Osteoblast (primary cell): ENCODE measurements at regions not wholly inside any gene's neighbourhood (a gene's known extent, or its start where the extent isn't known, plus 50 kb on each side); places are given as distances from the start of the nearest gene placed in this dataset.
A peak's percentile ranks its signal among the peaks of the same experiment; 100 is the strongest.

Experiments
- DNase-seq: peaks from one replicate; pipeline ENCODE4 v3.0.0; 2011; ENCODE audit warnings: low spot score, mixed read lengths; ENCODE audit not compliant: insufficient read length; ENCODE audit errors: missing footprints
- H2AFZ ChIP-seq: 2 replicates; pipeline ENCODE4 v1.6.0; 2011; ENCODE audit warnings: mild to moderate bottlenecking, low read length
- H3K27ac ChIP-seq: 2 replicates; pipeline ENCODE4 v1.5.1; 2011; ENCODE audit warnings: mild to moderate bottlenecking, low read depth, low read length, moderate library complexity
- H3K27me3 ChIP-seq: 2 replicates; pipeline ENCODE4 v1.6.0; 2012; ENCODE audit warnings: mild to moderate bottlenecking, control low read depth, inconsistent platforms, low read length, moderate library complexity; ENCODE audit not compliant: insufficient read depth
- H3K36me3 ChIP-seq: 2 replicates; pipeline ENCODE4 v1.5.1; 2011; ENCODE audit warnings: mild to moderate bottlenecking, low read length, control low read depth, moderate library complexity; ENCODE audit not compliant: insufficient read depth
- H3K4me1 ChIP-seq: 2 replicates; pipeline ENCODE4 v1.5.1; 2011; ENCODE audit warnings: mild to moderate bottlenecking, low read length, control low read depth, moderate library complexity; ENCODE audit not compliant: insufficient read depth
- H3K4me2 ChIP-seq: 2 replicates; pipeline ENCODE4 v1.6.0; 2011; ENCODE audit warnings: mild to moderate bottlenecking, low read length; ENCODE audit not compliant: insufficient read depth
- H3K4me3 ChIP-seq: fragments of 200-600 bp; sonication (generic); 3 replicates; pipeline ENCODE4 v1.5.1; 2012; ENCODE audit warnings: mild to moderate bottlenecking, low read length, inconsistent platforms; ENCODE audit not compliant: insufficient read depth
- H3K79me2 ChIP-seq: 2 replicates; pipeline ENCODE4 v1.6.0; 2012; ENCODE audit warnings: mild to moderate bottlenecking, low read length, control low read depth, inconsistent platforms; ENCODE audit not compliant: insufficient read depth
- H3K9me3 ChIP-seq: 2 replicates; pipeline ENCODE4 v1.5.1; 2011; ENCODE audit warnings: low read depth, low read length, control low read depth
- H4K20me1 ChIP-seq: 2 replicates; pipeline ENCODE4 v1.6.0; 2012; ENCODE audit warnings: mild to moderate bottlenecking, low read length, control low read depth; ENCODE audit not compliant: insufficient read depth
- CTCF ChIP-seq: IDR thresholded peaks from 2 replicates; pipeline ENCODE4 v1.5.1; 2011; ENCODE audit warnings: mild to moderate bottlenecking, low read depth, low read length, moderate library complexity; ENCODE audit errors: extremely low read depth

GRCh38 chr10:129041916-129042315 is 425.1 kb upstream of the MGMT start:
- H3K36me3 ChIP-seq = no peaks in the 10 kb centered on the region
- H4K20me1 ChIP-seq = no peaks in the 10 kb centered on the region
- TF ChIP-seq CTCF = no peak
- H3K79me2 ChIP-seq = no peaks in the 10 kb centered on the region
- H3K4me2 ChIP-seq = no peak overlapping the region
- no peaks in the 10 kb centered on the region for H3K9me3 ChIP-seq
- H3K27ac ChIP-seq = no peak overlapping the region
- H3K4me3 ChIP-seq = no peak overlapping the region
- H2AFZ ChIP-seq = no peak overlapping the region
- peaks cover 12% of the 10 kb centered on the region for H3K4me1 ChIP-seq
- DNase-seq = no peak
- H3K27me3 ChIP-seq = peaks cover 2% of the 10 kb centered on the region

- Histone ChIP-seq H4K20me1 (no peaks in the 10 kb centered on the region), H2AFZ (no peak overlapping the region), H3K4me2 (no peak overlapping the region), H3K4me1 (peaks cover 17% of the 10 kb centered on the region), H3K27me3 (peaks cover 2% of the 10 kb centered on the region), H3K36me3 (no peaks in the 10 kb centered on the region), H3K27ac (no peak overlapping the region), H3K9me3 (no peaks in the 10 kb centered on the region), H3K4me3 (no peak overlapping the region), H3K79me2 (no peaks in the 10 kb centered on the region)
- DNase-seq = no peak
- no peak for TF ChIP-seq CTCF
Observed at GRCh38 chr10:129042776-129043595, 424.1 kb upstream of the MGMT start.

- H3K9me3 ChIP-seq = no peaks in the 10 kb centered on the region
- no peaks in the 10 kb centered on the region for H4K20me1 ChIP-seq
- H3K4me2 ChIP-seq = no peak overlapping the region
- no peak overlapping the region for H2AFZ ChIP-seq
- H3K4me3 ChIP-seq = no peak overlapping the region
- H3K79me2 ChIP-seq = no peaks in the 10 kb centered on the region
- DNase-seq = no peak
- H3K27me3 ChIP-seq = peaks cover 2% of the 10 kb centered on the region
- no peaks in the 10 kb centered on the region for H3K36me3 ChIP-seq
- no peak for TF ChIP-seq CTCF
- no peak overlapping the region for H3K27ac ChIP-seq
- peaks cover 17% of the 10 kb centered on the region for H3K4me1 ChIP-seq
Observed at GRCh38 chr10:129043691-129044090, 423.4 kb upstream of the MGMT start.

GRCh38 chr10:129045599-129045998 is 421.4 kb upstream of the MGMT start:
- no peak for TF ChIP-seq CTCF
- no peak for DNase-seq
- H4K20me1 ChIP-seq = no peaks in the 10 kb centered on the region
- H3K9me3 ChIP-seq = no peaks in the 10 kb centered on the region
- H3K27me3 ChIP-seq = no peaks in the 10 kb centered on the region
- H3K4me2 ChIP-seq = peak overlapping the region; percentile 77
- peak overlapping the region; percentile 52 for H3K4me3 ChIP-seq
- no peak overlapping the region for H2AFZ ChIP-seq
- H3K4me1 ChIP-seq = peaks cover 17% of the 10 kb centered on the region
- H3K36me3 ChIP-seq = no peaks in the 10 kb centered on the region
- H3K79me2 ChIP-seq = no peaks in the 10 kb centered on the region
- no peak overlapping the region for H3K27ac ChIP-seq
